ENCODE measurements at regions not wholly inside any gene's neighbourhood (a gene's known extent, or its start where the extent isn't known, plus 50 kb on each side); places are given as distances from the start of the nearest gene placed in this dataset.

GRCh38 chr3:144102421-144102820, 130.8 kb downstream of the DIPK2A start:
- Histone ChIP-seq H3K27ac (no peak overlapping the region), H3K4me3 (no peak overlapping the region), H3K4me1 (replicated peaks) (no peaks in the 10 kb centered on the region), H3K9me3 (no peaks in the 10 kb centered on the region), H3K27me3 (replicated peaks; ENCODE audit: insufficient read depth) (no peaks in the 10 kb centered on the region), H3K36me3 (no peaks in the 10 kb centered on the region)
- TF ChIP-seq POLR2A (IDR thresholded peaks at IDR 0.05) (no peak), POLR2AphosphoS5 (IDR thresholded peaks at IDR 0.05) (no peak), CTCF (IDR thresholded peaks at IDR 0.05) (no peak)
- intact Hi-C loops (cut with DNase I): no loop called here
- DNase-seq (ENCODE audit: low spot score): no peak
- WGBS: 54% methylated on average over 1 of the region's 1 CpG

GRCh38 chr3:144104186-144104585, 132.6 kb downstream of the DIPK2A start:
- no peak for TF ChIP-seq CTCF (IDR thresholded peaks at IDR 0.05)
- no peak for TF ChIP-seq POLR2AphosphoS5 (IDR thresholded peaks at IDR 0.05)
- TF ChIP-seq POLR2A (IDR thresholded peaks at IDR 0.05): no peak
- 44% methylated on average over 3 of the region's 3 CpGs for WGBS
- Histone ChIP-seq H3K27me3 (replicated peaks; ENCODE audit: insufficient read depth) (no peaks in the 10 kb centered on the region), H3K27ac (no peak overlapping the region), H3K36me3 (no peaks in the 10 kb centered on the region), H3K9me3 (no peaks in the 10 kb centered on the region), H3K4me1 (replicated peaks) (no peaks in the 10 kb centered on the region), H3K4me3 (no peak overlapping the region)
- intact Hi-C loops (cut with DNase I): no loop called here
- DNase-seq (ENCODE audit: low spot score): no peak

DNA sequence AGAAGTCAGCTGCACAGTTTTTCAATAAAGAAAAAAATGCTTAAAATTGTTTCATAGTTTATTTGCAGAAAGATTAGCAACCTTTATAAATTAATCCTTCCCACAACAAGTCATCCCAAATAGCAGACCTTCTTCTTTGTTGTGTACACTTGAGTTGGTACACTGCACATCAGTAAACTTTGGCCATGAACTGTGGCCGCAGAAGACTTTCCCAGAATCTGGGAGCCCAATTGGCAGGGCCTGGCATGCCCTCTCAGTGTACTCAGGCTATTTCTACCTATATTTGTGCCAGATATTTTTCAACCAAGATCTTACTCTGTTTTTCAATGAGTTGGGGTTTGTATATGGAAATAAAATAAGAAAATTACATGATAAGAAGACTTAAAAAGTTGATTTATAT, 133.1 kb downstream of the DIPK2A start:
- Histone ChIP-seq H3K4me1 (replicated peaks) (no peaks in the 10 kb centered on the region), H3K4me3 (no peak overlapping the region), H3K27me3 (replicated peaks; ENCODE audit: insufficient read depth) (no peaks in the 10 kb centered on the region), H3K9me3 (no peaks in the 10 kb centered on the region), H3K36me3 (no peaks in the 10 kb centered on the region), H3K27ac (no peak overlapping the region)
- no peak for DNase-seq (ENCODE audit: low spot score)
- WGBS: 72% methylated on average over 1 of the region's 1 CpG
- intact Hi-C loops (cut with DNase I): no loop called here
- no peak for TF ChIP-seq POLR2A (IDR thresholded peaks at IDR 0.05)
- TF ChIP-seq CTCF (IDR thresholded peaks at IDR 0.05): no peak
- TF ChIP-seq POLR2AphosphoS5 (IDR thresholded peaks at IDR 0.05): no peak

- intact Hi-C loops (cut with DNase I): no loop called here
- TF ChIP-seq CTCF (IDR thresholded peaks at IDR 0.05): no peak
- TF ChIP-seq POLR2A (IDR thresholded peaks at IDR 0.05): no peak
- TF ChIP-seq POLR2AphosphoS5 (IDR thresholded peaks at IDR 0.05): peak; percentile 65
Observed at GRCh38 chr3:144105542-144105941, 133.9 kb downstream of the DIPK2A start.

GRCh38 chr3:144106970-144107369, 135.3 kb downstream of the DIPK2A start:
- DNase-seq (ENCODE audit: low spot score): no peak
- Histone ChIP-seq H3K4me3 (no peak overlapping the region), H3K27me3 (replicated peaks; ENCODE audit: insufficient read depth) (no peaks in the 10 kb centered on the region), H3K36me3 (no peaks in the 10 kb centered on the region), H3K9me3 (no peaks in the 10 kb centered on the region), H3K27ac (no peak overlapping the region), H3K4me1 (replicated peaks) (no peaks in the 10 kb centered on the region)
- 93% methylated on average over 3 of the region's 3 CpGs for WGBS
- TF ChIP-seq CTCF (IDR thresholded peaks at IDR 0.05) (no peak), POLR2A (IDR thresholded peaks at IDR 0.05) (no peak), POLR2AphosphoS5 (IDR thresholded peaks at IDR 0.05) (no peak)
- intact Hi-C loops (cut with DNase I): no loop called here

More at GRCh38 chr3:144105542-144105941, 133.9 kb downstream of the DIPK2A start:
- Histone ChIP-seq H3K36me3 (no peaks in the 10 kb centered on the region), H3K4me1 (replicated peaks) (no peaks in the 10 kb centered on the region), H3K27ac (no peak overlapping the region), H3K4me3 (no peak overlapping the region), H3K9me3 (no peaks in the 10 kb centered on the region), H3K27me3 (replicated peaks; ENCODE audit: insufficient read depth) (no peaks in the 10 kb centered on the region)
- DNase-seq (ENCODE audit: low spot score): no peak
- WGBS: 40% methylated on average over 3 of the region's 3 CpGs
